ENCODE measurements at regions not wholly inside any gene's neighbourhood (a gene's known extent, or its start where the extent isn't known, plus 50 kb on each side); places are given as distances from the start of the nearest gene placed in this dataset.
"Not testable (repeated sequence)": the region's sequence is repeated elsewhere in the genome, so short reads cannot be mapped to it uniquely, and the experiment has no call there.

- no peak for DNase-seq
Measured at GRCh38 chr10:28449382-28449781, 83.5 kb upstream of the WAC start.

GRCh38 chr10:28449926-28450325 lies 83.0 kb upstream of the WAC start:
- DNase-seq: no peak

GRCh38 chr10:28453926-28454325 lies 79.0 kb upstream of the WAC start:
- DNase-seq: no peak

- DNase-seq: no peak
Measured at GRCh38 chr10:28457110-28457509, 75.8 kb upstream of the WAC start.

GRCh38 chr10:28457873-28458272 lies 75.0 kb upstream of the WAC start:
- not testable (repeated sequence) for DNase-seq

- no peak for DNase-seq
Measured at GRCh38 chr10:28459453-28460144, 73.3 kb upstream of the WAC start.

- DNase-seq: no peak
Measured at GRCh38 chr10:28463141-28463540, 69.8 kb upstream of the WAC start.

GRCh38 chr10:28463676-28464395 lies 69.1 kb upstream of the WAC start:
- DNase-seq: no peak

- no peak for DNase-seq
Measured at GRCh38 chr10:28467615-28468014, 65.3 kb upstream of the WAC start.

GRCh38 chr10:28468707-28469483 lies 64.0 kb upstream of the WAC start:
- no peak for DNase-seq

GRCh38 chr10:28470873-28471651 lies 61.9 kb upstream of the WAC start:
- DNase-seq: no peak

- DNase-seq: no peak
Measured at GRCh38 chr10:28471652-28472050, 61.3 kb upstream of the WAC start.

- DNase-seq: no peak
Measured at GRCh38 chr10:28478646-28479045, 54.3 kb upstream of the WAC start.

- DNase-seq: no peak
Measured at GRCh38 chr10:28479425-28479865, 53.5 kb upstream of the WAC start.

- no peak for DNase-seq
Measured at GRCh38 chr10:28479927-28480627, 52.8 kb upstream of the WAC start.

- no peak for DNase-seq
Measured at GRCh38 chr10:28480628-28480965, 52.3 kb upstream of the WAC start.

- DNase-seq: not testable (repeated sequence)
Measured at GRCh38 chr10:28481346-28481745, 51.6 kb upstream of the WAC start.

GRCh38 chr10:28481968-28482367 lies 51.0 kb upstream of the WAC start:
- DNase-seq: no peak
